Nephron (organoid): ENCODE measurements at regions not wholly inside any gene's neighbourhood (a gene's known extent, or its start where the extent isn't known, plus 50 kb on each side); places are given as distances from the start of the nearest gene placed in this dataset.

ENCODE experiments used
- H3K27ac Mint-ChIP-seq, 3 experiments: 2 replicates each; pipeline ENCODE4 v1.8.0; 2020; ENCODE audit warnings: mixed read lengths in 3 of 3, mild to moderate bottlenecking in 2 of 3, moderate library complexity in 1 of 3
- H3K27me3 Mint-ChIP-seq: 2 replicates; pipeline ENCODE4 v1.8.0; 2021; ENCODE audit warnings: low read depth, mild to moderate bottlenecking, moderate library complexity, mixed read lengths
- H3K36me3 Mint-ChIP-seq: 2 replicates; pipeline ENCODE4 v1.8.0; 2020; ENCODE audit warnings: low read depth, mixed read lengths
- H3K4me1 Mint-ChIP-seq: 2 replicates; pipeline ENCODE4 v1.8.0; 2020; ENCODE audit warnings: mixed read lengths
- H3K4me3 Mint-ChIP-seq, 3 experiments: 2 replicates each; pipeline ENCODE4 v1.8.0; 2020; ENCODE audit warnings: mild to moderate bottlenecking in 3 of 3, mixed read lengths in 3 of 3, moderate library complexity in 2 of 3
- H3K9me3 Mint-ChIP-seq: 2 replicates; pipeline ENCODE4 v1.8.0; 2020; ENCODE audit warnings: mixed read lengths
- TF ChIP-seq, protein P1 (sequence below), 3 experiments: fragments of 200-600 bp; sonication (generic); IDR thresholded peaks; one replicate each; pipeline ENCODE4 v1.5.0; 2021; ENCODE audit warnings: antibody characterized with exemption in 3 of 3; ENCODE audit not compliant: unreplicated experiment in 3 of 3

DNA sequence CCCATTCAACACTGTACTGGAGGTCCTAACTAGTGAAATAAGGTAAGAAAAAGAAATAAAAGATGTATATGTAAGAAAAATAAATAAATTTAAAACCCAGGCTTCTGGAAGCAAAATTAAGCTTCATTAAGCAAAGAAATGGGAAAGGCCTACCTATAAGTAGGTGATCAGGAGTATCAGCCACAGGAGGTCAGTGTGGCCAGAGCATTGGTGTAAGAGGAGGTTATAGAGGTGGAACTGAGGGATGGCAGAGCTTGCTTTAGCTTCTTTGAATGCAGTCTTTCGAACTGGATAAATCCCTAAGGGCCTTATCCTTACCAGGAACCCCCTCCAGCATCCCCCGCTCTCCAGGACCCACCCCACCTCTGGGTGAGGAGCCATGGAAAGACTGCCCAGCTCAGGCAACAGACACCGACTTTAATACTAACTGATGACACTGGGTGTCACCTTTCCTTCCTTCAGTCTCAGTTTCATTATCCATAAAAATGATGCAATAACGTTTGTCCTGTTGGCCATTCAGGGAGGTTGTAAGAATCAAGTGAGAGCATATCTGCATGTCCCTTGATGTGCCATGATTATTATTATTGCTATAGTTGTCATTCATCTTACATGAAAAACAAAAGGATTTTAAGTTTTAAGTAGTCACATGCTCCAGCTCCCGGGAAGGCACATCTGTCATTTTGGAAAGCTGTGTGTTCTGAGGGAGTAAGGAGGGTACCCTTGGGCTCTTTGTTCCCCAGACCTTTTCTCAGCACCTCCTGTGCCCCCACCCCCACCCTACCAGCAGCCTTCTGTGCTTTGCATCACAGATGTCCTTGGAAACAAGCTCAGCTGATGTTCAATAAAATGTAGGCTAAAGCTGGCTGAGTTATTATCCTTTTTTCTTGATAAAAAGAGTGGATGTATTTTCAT is 50.8 kb upstream of the CTNNA1 start:
- H3K36me3 Mint-ChIP-seq: no peaks in the 10 kb centered on the region
- TF ChIP-seq, protein P1, sequence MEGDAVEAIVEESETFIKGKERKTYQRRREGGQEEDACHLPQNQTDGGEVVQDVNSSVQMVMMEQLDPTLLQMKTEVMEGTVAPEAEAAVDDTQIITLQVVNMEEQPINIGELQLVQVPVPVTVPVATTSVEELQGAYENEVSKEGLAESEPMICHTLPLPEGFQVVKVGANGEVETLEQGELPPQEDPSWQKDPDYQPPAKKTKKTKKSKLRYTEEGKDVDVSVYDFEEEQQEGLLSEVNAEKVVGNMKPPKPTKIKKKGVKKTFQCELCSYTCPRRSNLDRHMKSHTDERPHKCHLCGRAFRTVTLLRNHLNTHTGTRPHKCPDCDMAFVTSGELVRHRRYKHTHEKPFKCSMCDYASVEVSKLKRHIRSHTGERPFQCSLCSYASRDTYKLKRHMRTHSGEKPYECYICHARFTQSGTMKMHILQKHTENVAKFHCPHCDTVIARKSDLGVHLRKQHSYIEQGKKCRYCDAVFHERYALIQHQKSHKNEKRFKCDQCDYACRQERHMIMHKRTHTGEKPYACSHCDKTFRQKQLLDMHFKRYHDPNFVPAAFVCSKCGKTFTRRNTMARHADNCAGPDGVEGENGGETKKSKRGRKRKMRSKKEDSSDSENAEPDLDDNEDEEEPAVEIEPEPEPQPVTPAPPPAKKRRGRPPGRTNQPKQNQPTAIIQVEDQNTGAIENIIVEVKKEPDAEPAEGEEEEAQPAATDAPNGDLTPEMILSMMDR (IDR thresholded peaks at IDR 0.05; ENCODE audit: unreplicated experiment in 3 of 3): no peak
- peaks cover 19% of the 10 kb centered on the region for H3K4me1 Mint-ChIP-seq
- H3K4me3 Mint-ChIP-seq: no peak overlapping the region
- H3K9me3 Mint-ChIP-seq: no peaks in the 10 kb centered on the region
- H3K27ac Mint-ChIP-seq: no peak overlapping the region
- no peaks in the 10 kb centered on the region for H3K27me3 Mint-ChIP-seq

DNA sequence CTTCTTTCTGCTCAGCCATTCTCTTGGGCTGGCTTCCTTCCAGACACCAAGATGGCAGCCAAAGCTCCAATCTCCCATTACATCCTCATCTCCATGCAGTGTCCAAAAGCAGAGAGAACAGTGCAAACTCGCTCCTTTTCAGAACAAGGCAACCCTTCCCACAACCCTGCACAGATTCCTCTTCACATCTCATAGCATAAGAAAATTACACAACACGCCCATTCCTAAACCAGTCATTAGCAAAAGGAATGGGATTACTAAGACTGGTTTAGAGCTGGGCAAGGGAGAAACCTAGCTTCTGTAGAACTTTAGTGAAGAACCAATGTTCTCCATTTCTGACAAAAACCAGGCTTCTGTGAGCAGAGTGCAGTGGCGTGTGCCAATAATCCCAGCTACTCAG is 51.5 kb upstream of the CTNNA1 start:
- no peaks in the 10 kb centered on the region for H3K36me3 Mint-ChIP-seq
- no peak overlapping the region for H3K4me3 Mint-ChIP-seq
- no peaks in the 10 kb centered on the region for H3K9me3 Mint-ChIP-seq
- no peak overlapping the region for H3K27ac Mint-ChIP-seq
- TF ChIP-seq, protein P1 (IDR thresholded peaks at IDR 0.05; ENCODE audit: unreplicated experiment in 3 of 3): no peak
- H3K27me3 Mint-ChIP-seq: no peaks in the 10 kb centered on the region
- peaks cover 17% of the 10 kb centered on the region for H3K4me1 Mint-ChIP-seq

DNA sequence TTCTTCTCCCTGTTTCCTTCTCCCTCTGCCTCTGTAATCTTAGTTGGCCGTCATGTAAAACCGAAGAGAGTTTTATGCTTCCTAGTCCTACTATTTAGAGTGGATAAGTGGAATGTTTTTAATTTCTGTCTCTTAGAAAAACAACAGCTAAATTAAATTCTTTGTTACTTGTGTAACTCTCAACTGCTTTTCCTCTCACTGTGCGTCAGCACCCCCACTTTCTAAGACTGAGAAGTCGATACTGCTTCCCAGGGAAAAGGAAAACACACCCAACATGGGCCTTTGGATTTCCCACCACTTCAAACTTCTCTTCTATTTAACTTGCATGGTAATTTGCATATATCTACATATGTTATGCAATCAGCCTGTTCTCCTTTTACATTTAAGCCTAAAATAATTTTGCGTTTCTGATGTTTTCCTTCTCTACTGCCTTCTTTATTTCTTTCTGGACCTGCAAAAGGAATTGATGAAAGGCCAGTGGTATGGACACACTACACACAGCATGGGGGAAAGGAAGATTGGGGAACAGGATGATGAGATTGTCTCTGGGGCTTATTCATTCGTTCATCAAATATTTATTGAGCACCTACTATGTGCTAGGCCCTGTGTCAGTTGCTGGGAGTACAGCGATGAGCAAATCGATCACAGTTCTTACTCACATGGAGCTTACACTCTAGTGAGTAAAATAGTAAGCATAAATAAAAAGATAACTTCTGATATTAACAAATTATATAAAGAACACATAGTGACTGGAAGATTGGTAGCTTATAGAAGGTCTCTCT is 52.5 kb upstream of the CTNNA1 start:
- H3K36me3 Mint-ChIP-seq: no peaks in the 10 kb centered on the region
- no peaks in the 10 kb centered on the region for H3K27me3 Mint-ChIP-seq
- no peak overlapping the region for H3K4me3 Mint-ChIP-seq
- peaks cover 13% of the 10 kb centered on the region for H3K4me1 Mint-ChIP-seq
- peak overlapping the region in 1 of 3 experiments; percentile 16 for H3K27ac Mint-ChIP-seq
- TF ChIP-seq, protein P1 (IDR thresholded peaks at IDR 0.05; ENCODE audit: unreplicated experiment in 3 of 3): no peak
- no peaks in the 10 kb centered on the region for H3K9me3 Mint-ChIP-seq

DNA sequence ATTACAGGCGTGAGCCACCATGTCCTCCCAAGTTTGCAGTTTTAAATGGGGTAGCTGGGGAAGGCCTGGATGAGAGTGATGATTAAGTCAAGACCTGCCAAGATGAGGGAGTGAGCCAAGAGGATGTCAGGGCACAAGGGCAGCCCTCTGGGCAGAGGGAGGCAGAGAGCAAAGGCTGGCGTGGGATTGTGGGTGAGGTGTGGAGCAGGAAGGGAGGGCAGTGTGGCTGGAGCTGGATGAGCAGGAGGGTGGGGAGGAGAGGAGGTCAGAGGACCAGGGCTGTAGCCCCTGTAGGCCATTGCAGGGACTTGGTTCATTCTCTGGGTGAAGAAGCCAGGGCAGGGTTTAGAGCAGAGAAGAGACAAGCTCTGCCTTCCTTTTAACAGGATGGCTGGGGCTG is 53.7 kb upstream of the CTNNA1 start:
- Mint-ChIP-seq H3K9me3 (no peaks in the 10 kb centered on the region), H3K4me3 (no peak overlapping the region), H3K27me3 (no peaks in the 10 kb centered on the region), H3K4me1 (peaks cover 4% of the 10 kb centered on the region), H3K27ac (no peak overlapping the region), H3K36me3 (no peaks in the 10 kb centered on the region)
- TF ChIP-seq, protein P1 (IDR thresholded peaks at IDR 0.05; ENCODE audit: unreplicated experiment in 3 of 3): no peak

DNA sequence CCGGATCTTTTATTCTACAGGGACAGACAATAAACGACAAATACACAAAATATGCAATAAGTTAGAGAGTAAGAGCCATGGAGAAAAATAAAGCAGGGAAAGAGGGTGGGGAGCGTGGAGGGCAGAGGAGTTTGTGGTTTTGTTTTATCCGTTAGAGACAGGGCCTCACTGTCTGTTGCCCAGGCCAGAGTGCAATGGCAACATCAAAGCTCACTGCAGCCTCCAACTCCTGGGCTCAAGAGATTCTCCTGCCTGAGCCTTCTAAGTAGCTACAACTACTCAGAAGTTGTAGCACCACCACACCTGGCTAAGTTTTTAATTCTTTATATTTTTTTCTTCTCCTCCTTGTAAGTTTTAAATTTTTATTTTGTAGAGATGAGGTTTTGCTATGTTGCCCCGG is 54.5 kb upstream of the CTNNA1 start:
- H3K27me3 Mint-ChIP-seq: no peaks in the 10 kb centered on the region
- H3K4me1 Mint-ChIP-seq: peaks cover 4% of the 10 kb centered on the region
- H3K4me3 Mint-ChIP-seq: no peak overlapping the region
- H3K9me3 Mint-ChIP-seq: no peaks in the 10 kb centered on the region
- no peak overlapping the region for H3K27ac Mint-ChIP-seq
- no peaks in the 10 kb centered on the region for H3K36me3 Mint-ChIP-seq
- TF ChIP-seq, protein P1 (IDR thresholded peaks at IDR 0.05; ENCODE audit: unreplicated experiment in 3 of 3): no peak
